Endodermal cell (in vitro differentiated cells): ENCODE measurements at regions not wholly inside any gene's neighbourhood (a gene's known extent, or its start where the extent isn't known, plus 50 kb on each side); places are given as distances from the start of the nearest gene placed in this dataset.

Experiments
- DNase-seq: peaks from one replicate; pipeline ENCODE4 v3.0.0-alpha.2; 2017
- H3K27ac ChIP-seq: 2 replicates; pipeline ENCODE4 v1.5.1; 2013; ENCODE audit warnings: mild to moderate bottlenecking, low read depth, low read length, moderate library complexity
- H3K27me3 ChIP-seq: 2 replicates; pipeline ENCODE4 v1.6.1; 2013; ENCODE audit warnings: mild to moderate bottlenecking, low read length, moderate library complexity; ENCODE audit not compliant: insufficient read depth, control insufficient read depth, poor library complexity, severe bottlenecking
- H3K36me3 ChIP-seq: 2 replicates; pipeline ENCODE4 v1.7.0; 2013; ENCODE audit warnings: mild to moderate bottlenecking, low read length, moderate library complexity; ENCODE audit not compliant: control insufficient read depth, insufficient read depth
- H3K4me1 ChIP-seq: one replicate; pipeline ENCODE4 v1.7.0; 2013; ENCODE audit warnings: low read length; ENCODE audit not compliant: control insufficient read depth, insufficient read depth
- H3K4me3 ChIP-seq: 2 replicates; pipeline ENCODE4 v1.5.1; 2013; ENCODE audit warnings: mild to moderate bottlenecking, low read length, moderate library complexity
- H3K9ac ChIP-seq: 2 replicates; pipeline ENCODE4 v1.6.1; 2013; ENCODE audit warnings: mild to moderate bottlenecking, low read length, moderate library complexity; ENCODE audit not compliant: poor library complexity, severe bottlenecking; ENCODE audit errors: extremely low read depth
- H3K9me3 ChIP-seq: 2 replicates; pipeline ENCODE4 v1.6.1; 2013; ENCODE audit warnings: mild to moderate bottlenecking, low read length, moderate library complexity; ENCODE audit not compliant: control insufficient read depth
- H3K27ac Mint-ChIP-seq: 2 replicates; pipeline ENCODE4 v1.8.0; 2020; ENCODE audit warnings: mixed read lengths
- H3K27me3 Mint-ChIP-seq: 2 replicates; pipeline ENCODE4 v1.8.0; 2021; ENCODE audit warnings: mild to moderate bottlenecking, mixed read lengths; ENCODE audit not compliant: insufficient read depth
- H3K36me3 Mint-ChIP-seq: 2 replicates; pipeline ENCODE4 v1.8.0; 2020; ENCODE audit warnings: low read depth, mixed read lengths
- H3K4me1 Mint-ChIP-seq: 2 replicates; pipeline ENCODE4 v1.8.0; 2020; ENCODE audit warnings: mixed read lengths
- H3K4me3 Mint-ChIP-seq: 2 replicates; pipeline ENCODE4 v1.8.0; 2020; ENCODE audit warnings: mild to moderate bottlenecking, moderate library complexity, mixed read lengths
- H3K9me3 Mint-ChIP-seq: 2 replicates; pipeline ENCODE4 v1.8.0; 2020; ENCODE audit warnings: mild to moderate bottlenecking, mixed read lengths
- WGBS, 2 experiments: methylation state at CpG; one replicate each; pipeline versions ENCODE4 v1.1.5 to v1.1.7; 2013; ENCODE audit warnings: missing lambda C conversion rate in 2 of 2, mixed read lengths in 1 of 2; ENCODE audit not compliant: insufficient coverage in 1 of 2, insufficient read length in 1 of 2; 5-methylcytosine and 5-hydroxymethylcytosine counted together
- TF ChIP-seq, protein P1 (sequence below): fragments of 200-600 bp; sonication (generic); conservative IDR thresholded peaks from 2 replicates; pipeline ENCODE4 v1.5.0; 2021; ENCODE audit warnings: antibody characterized with exemption, mild to moderate bottlenecking

DNA sequence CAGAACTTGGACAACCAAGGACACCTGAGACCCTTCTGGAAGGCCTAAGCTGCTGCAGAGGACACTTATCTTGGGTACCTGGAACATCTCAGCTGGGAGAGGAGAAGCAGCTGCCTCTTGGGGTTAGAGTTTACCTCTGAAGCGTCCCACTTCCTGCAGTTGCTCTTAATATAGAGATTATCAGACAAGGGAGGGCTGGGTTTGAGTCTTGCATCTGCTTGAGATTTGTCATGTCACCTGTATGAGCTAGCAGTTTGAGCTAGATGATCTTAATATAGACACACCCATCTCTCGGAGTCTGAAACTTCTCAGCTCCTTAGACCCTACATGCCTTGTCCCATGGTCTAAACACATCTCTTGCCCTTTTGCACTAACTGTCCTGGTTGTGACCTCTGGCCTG, 93.1 kb upstream of the CCL1 start:
- H3K4me3 ChIP-seq, result no peak overlapping the region
- H3K4me3 Mint-ChIP-seq, result no peak overlapping the region
- no peak overlapping the region for H3K27ac Mint-ChIP-seq
- peaks cover 16% of the 10 kb centered on the region for H3K27me3 Mint-ChIP-seq
- H3K9ac ChIP-seq, result no peak overlapping the region
- H3K4me1 ChIP-seq, result no peaks in the 10 kb centered on the region
- no peaks in the 10 kb centered on the region for H3K36me3 ChIP-seq
- no peaks in the 10 kb centered on the region for H3K9me3 ChIP-seq
- peaks cover 61% of the 10 kb centered on the region for H3K27me3 ChIP-seq
- no peak overlapping the region for H3K27ac ChIP-seq
- peaks cover 4% of the 10 kb centered on the region for H3K4me1 Mint-ChIP-seq
- no peak for DNase-seq
- no peaks in the 10 kb centered on the region for H3K9me3 Mint-ChIP-seq
- TF ChIP-seq, protein P1, sequence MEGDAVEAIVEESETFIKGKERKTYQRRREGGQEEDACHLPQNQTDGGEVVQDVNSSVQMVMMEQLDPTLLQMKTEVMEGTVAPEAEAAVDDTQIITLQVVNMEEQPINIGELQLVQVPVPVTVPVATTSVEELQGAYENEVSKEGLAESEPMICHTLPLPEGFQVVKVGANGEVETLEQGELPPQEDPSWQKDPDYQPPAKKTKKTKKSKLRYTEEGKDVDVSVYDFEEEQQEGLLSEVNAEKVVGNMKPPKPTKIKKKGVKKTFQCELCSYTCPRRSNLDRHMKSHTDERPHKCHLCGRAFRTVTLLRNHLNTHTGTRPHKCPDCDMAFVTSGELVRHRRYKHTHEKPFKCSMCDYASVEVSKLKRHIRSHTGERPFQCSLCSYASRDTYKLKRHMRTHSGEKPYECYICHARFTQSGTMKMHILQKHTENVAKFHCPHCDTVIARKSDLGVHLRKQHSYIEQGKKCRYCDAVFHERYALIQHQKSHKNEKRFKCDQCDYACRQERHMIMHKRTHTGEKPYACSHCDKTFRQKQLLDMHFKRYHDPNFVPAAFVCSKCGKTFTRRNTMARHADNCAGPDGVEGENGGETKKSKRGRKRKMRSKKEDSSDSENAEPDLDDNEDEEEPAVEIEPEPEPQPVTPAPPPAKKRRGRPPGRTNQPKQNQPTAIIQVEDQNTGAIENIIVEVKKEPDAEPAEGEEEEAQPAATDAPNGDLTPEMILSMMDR, result no peak
- WGBS, 2 experiments, result 67 to 77% methylated on average over 1 to 2 of the region's 2 CpGs
- H3K36me3 Mint-ChIP-seq, result no peaks in the 10 kb centered on the region

DNA sequence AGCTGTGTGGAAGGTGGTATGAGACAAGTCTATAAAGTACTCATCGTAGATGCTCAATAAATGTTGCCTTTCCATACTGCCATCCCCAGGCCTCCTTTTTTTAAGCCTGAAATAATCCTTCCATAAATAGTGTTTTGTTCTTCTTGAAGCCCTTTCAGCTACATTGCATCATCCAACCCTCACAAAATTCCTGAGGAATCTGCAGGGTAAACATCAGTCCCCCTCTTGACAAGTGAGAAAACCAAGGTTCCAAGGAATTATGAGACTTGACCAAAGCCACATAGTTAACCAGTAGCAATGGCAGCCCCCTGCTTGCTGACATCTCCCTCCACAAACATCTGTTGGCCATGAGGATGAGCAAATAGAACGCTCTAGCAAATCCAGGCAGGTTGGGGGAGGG, 89.7 kb upstream of the CCL1 start:
- H3K27ac Mint-ChIP-seq, result no peak overlapping the region
- Histone ChIP-seq H3K9ac (no peak overlapping the region), H3K9me3 (no peaks in the 10 kb centered on the region), H3K4me1 (no peaks in the 10 kb centered on the region), H3K27me3 (peaks cover 72% of the 10 kb centered on the region), H3K36me3 (no peaks in the 10 kb centered on the region), H3K4me3 (no peak overlapping the region), H3K27ac (no peak overlapping the region)
- DNase-seq, result no peak
- H3K4me3 Mint-ChIP-seq, result no peak overlapping the region
- H3K9me3 Mint-ChIP-seq, result no peaks in the 10 kb centered on the region
- TF ChIP-seq, protein P1, result no peak
- H3K4me1 Mint-ChIP-seq, result no peaks in the 10 kb centered on the region
- 77 to 100% methylated on average over 1 to 2 of the region's 2 CpGs for WGBS, 2 experiments
- H3K27me3 Mint-ChIP-seq, result peaks cover 31% of the 10 kb centered on the region
- no peaks in the 10 kb centered on the region for H3K36me3 Mint-ChIP-seq

DNA sequence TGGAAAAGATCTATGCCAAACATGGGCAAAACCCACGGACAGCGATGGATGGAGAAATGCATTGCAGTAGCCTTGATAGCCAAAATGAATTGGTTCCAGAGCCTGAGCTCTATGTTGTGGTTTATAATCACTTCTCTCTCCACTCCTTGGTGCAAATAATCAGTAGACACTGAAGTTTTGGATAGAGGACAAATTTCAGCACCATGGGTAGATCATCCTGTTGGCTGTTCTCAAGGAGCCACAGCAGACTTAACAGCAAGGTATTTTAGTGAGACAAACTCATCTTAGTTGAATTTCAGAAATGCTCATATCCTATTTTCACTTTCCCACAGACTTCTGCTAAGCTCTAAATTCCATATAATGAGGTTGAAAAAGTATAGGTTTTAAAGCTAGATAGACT, 88.3 kb upstream of the CCL1 start:
- H3K36me3 ChIP-seq, result no peaks in the 10 kb centered on the region
- no peak overlapping the region for H3K4me3 ChIP-seq
- peaks cover 73% of the 10 kb centered on the region for H3K27me3 ChIP-seq
- H3K4me1 Mint-ChIP-seq, result no peaks in the 10 kb centered on the region
- no peaks in the 10 kb centered on the region for H3K9me3 Mint-ChIP-seq
- TF ChIP-seq, protein P1, result no peak
- H3K27ac ChIP-seq, result no peak overlapping the region
- H3K27me3 Mint-ChIP-seq, result peaks cover 30% of the 10 kb centered on the region
- no peak overlapping the region for H3K4me3 Mint-ChIP-seq
- H3K9me3 ChIP-seq, result no peaks in the 10 kb centered on the region
- no peaks in the 10 kb centered on the region for H3K36me3 Mint-ChIP-seq
- no peak overlapping the region for H3K27ac Mint-ChIP-seq
- no peak overlapping the region for H3K9ac ChIP-seq
- DNase-seq, result no peak
- WGBS, 2 experiments, result 88 to 91% methylated on average over 2 of the region's 2 CpGs
- no peaks in the 10 kb centered on the region for H3K4me1 ChIP-seq
